Mesenchymal stem cell (in vitro differentiated cells and primary cell): ENCODE measurements at regions not wholly inside any gene's neighbourhood (a gene's known extent, or its start where the extent isn't known, plus 50 kb on each side); places are given as distances from the start of the nearest gene placed in this dataset.
A peak's percentile ranks its signal among the peaks of the same experiment; 100 is the strongest.
"Not testable (repeated sequence)": the region's sequence is repeated elsewhere in the genome, so short reads cannot be mapped to it uniquely, and the experiment has no call there.

Experiments used
- DNase-seq: peaks from one replicate; pipeline ENCODE4 v3.0.0-alpha.2; 2013
- H2AFZ ChIP-seq: one replicate; pipeline ENCODE4 v1.6.1; 2013; ENCODE audit warnings: low read depth, mild to moderate bottlenecking, control low read depth, inconsistent platforms, low read length, moderate library complexity
- H2AK5ac ChIP-seq: 2 replicates; pipeline ENCODE4 v1.6.1; 2013; ENCODE audit warnings: low read length, moderate library complexity, mild to moderate bottlenecking, inconsistent platforms; ENCODE audit not compliant: severe bottlenecking
- H2BK120ac ChIP-seq: one replicate; pipeline ENCODE4 v1.6.1; 2013; ENCODE audit warnings: low read depth, mild to moderate bottlenecking, inconsistent platforms, low read length, moderate library complexity
- H2BK12ac ChIP-seq, 2 experiments: one replicate each; pipeline ENCODE4 v1.6.1; 2013; ENCODE audit warnings: inconsistent platforms in 2 of 2, low read length in 2 of 2, mild to moderate bottlenecking in 2 of 2, moderate library complexity in 2 of 2, control low read depth in 1 of 2
- H2BK15ac ChIP-seq: one replicate; pipeline ENCODE4 v1.6.1; 2013; ENCODE audit warnings: mild to moderate bottlenecking, low read depth, inconsistent platforms; ENCODE audit not compliant: poor library complexity, severe bottlenecking
- H2BK5ac ChIP-seq: 2 replicates; pipeline ENCODE4 v1.6.1; 2013; ENCODE audit warnings: low read depth, mild to moderate bottlenecking, low read length, control low read depth, inconsistent platforms; ENCODE audit not compliant: poor library complexity, severe bottlenecking
- H3K14ac ChIP-seq, 2 experiments: one replicate each; pipeline ENCODE4 v1.6.1; 2013; ENCODE audit warnings: inconsistent platforms in 2 of 2, low read length in 2 of 2, control low read depth in 1 of 2, mild to moderate bottlenecking in 1 of 2, moderate library complexity in 1 of 2
- H3K18ac ChIP-seq, 2 experiments: one replicate each; pipeline ENCODE4 v1.6.1; 2013; ENCODE audit warnings: inconsistent platforms in 2 of 2, low read length in 2 of 2, control low read depth in 1 of 2, low read depth in 1 of 2, mild to moderate bottlenecking in 1 of 2
- H3K23ac ChIP-seq, 2 experiments: one replicate each; pipeline ENCODE4 v1.6.1; 2013; ENCODE audit warnings: inconsistent platforms in 2 of 2, low read length in 2 of 2, mild to moderate bottlenecking in 2 of 2, moderate library complexity in 2 of 2, control low read depth in 1 of 2
- H3K27ac ChIP-seq: 2 replicates; pipeline ENCODE4 v1.5.1; 2013; ENCODE audit warnings: mild to moderate bottlenecking, moderate library complexity, low read length, control low read depth, inconsistent platforms; ENCODE audit not compliant: poor library complexity, severe bottlenecking
- H3K27me3 ChIP-seq, 2 experiments: 2 replicates each; pipeline versions ENCODE4 v1.6.1 to v1.7.0; 2013; ENCODE audit warnings: low read length in 2 of 2, mild to moderate bottlenecking in 2 of 2, moderate library complexity in 2 of 2, control low read depth in 1 of 2, inconsistent platforms in 1 of 2; ENCODE audit not compliant: control insufficient read depth in 1 of 2, insufficient read depth in 1 of 2
- H3K36me3 ChIP-seq, 2 experiments: 2 replicates each; pipeline versions ENCODE4 v1.6.1 to v1.7.0; 2013; ENCODE audit warnings: low read length in 2 of 2, control low read depth in 1 of 2, inconsistent platforms in 1 of 2, low read depth in 1 of 2, mild to moderate bottlenecking in 1 of 2; ENCODE audit not compliant: insufficient read depth in 2 of 2, control insufficient read depth in 1 of 2
- H3K4ac ChIP-seq, 2 experiments: one replicate each; pipeline ENCODE4 v1.6.1; 2013; ENCODE audit warnings: inconsistent platforms in 2 of 2, low read length in 2 of 2, mild to moderate bottlenecking in 2 of 2, moderate library complexity in 2 of 2, control low read depth in 1 of 2, low read depth in 1 of 2
- H3K4me1 ChIP-seq: 2 replicates; pipeline ENCODE4 v1.6.1; 2013; ENCODE audit warnings: low read depth, low read length, control low read depth; ENCODE audit not compliant: control insufficient read depth, insufficient read depth
- H3K4me2 ChIP-seq: 2 replicates; pipeline ENCODE4 v1.6.1; 2013; ENCODE audit warnings: low read length, mild to moderate bottlenecking, inconsistent platforms; ENCODE audit not compliant: poor library complexity, severe bottlenecking
- H3K4me3 ChIP-seq, 2 experiments: 2 replicates each; pipeline versions ENCODE4 v1.5.1 to v1.7.0; 2013; ENCODE audit warnings: low read length in 2 of 2, mild to moderate bottlenecking in 2 of 2, control low read depth in 1 of 2, low read depth in 1 of 2; ENCODE audit not compliant: insufficient read depth in 1 of 2
- H3K79me1 ChIP-seq: replicated peaks from 2 replicates; pipeline ENCODE4 v1.6.1; 2013; ENCODE audit warnings: mild to moderate bottlenecking, control low read depth, low read length, inconsistent platforms; ENCODE audit not compliant: poor library complexity, severe bottlenecking
- H3K9ac ChIP-seq: 2 replicates; pipeline ENCODE4 v1.7.0; 2013; ENCODE audit warnings: mild to moderate bottlenecking, low read length, moderate library complexity
- H3K9me3 ChIP-seq: 2 replicates; pipeline ENCODE4 v1.7.0; 2013; ENCODE audit warnings: mild to moderate bottlenecking, low read length; ENCODE audit not compliant: control insufficient read depth
- H4K8ac ChIP-seq: one replicate; pipeline ENCODE4 v1.6.1; 2013; ENCODE audit warnings: inconsistent platforms, mild to moderate bottlenecking, low read length, moderate library complexity
- H4K91ac ChIP-seq: one replicate; pipeline ENCODE4 v1.6.1; 2013; ENCODE audit warnings: mild to moderate bottlenecking, low read length, inconsistent platforms
- WGBS: methylation state at CpG from one replicate; pipeline ENCODE4 v1.1.7; 2013; ENCODE audit warnings: mixed read lengths; 5-methylcytosine and 5-hydroxymethylcytosine counted together

GRCh38 chr1:117314951-117315350 is 52.3 kb upstream of the MAN1A2 start:
- H2BK120ac ChIP-seq, H3K27me3 ChIP-seq, H2BK15ac ChIP-seq, H3K4me2 ChIP-seq, H2AK5ac ChIP-seq, DNase-seq, H3K79me1 ChIP-seq, H2AFZ ChIP-seq, H2BK12ac ChIP-seq, H3K4me1 ChIP-seq, H3K23ac ChIP-seq, H3K9ac ChIP-seq, H4K91ac ChIP-seq, H3K14ac ChIP-seq, H2BK5ac ChIP-seq, H4K8ac ChIP-seq, H3K9me3 ChIP-seq, H3K4ac ChIP-seq, H3K27ac ChIP-seq, H3K18ac ChIP-seq, H3K4me3 ChIP-seq, H3K36me3 ChIP-seq: not testable (repeated sequence)
- WGBS = 100% methylated on average over 2 of the region's 2 CpGs

GRCh38 chr1:117313555-117313954 is 53.7 kb upstream of the MAN1A2 start:
- Histone ChIP-seq H3K4ac (no peak overlapping the region), H2AFZ (no peak overlapping the region), H3K4me3 (no peak overlapping the region), H3K27ac (no peak overlapping the region), H3K4me2 (no peak overlapping the region), H2BK120ac (no peak overlapping the region), H3K79me1 (no peaks in the 10 kb centered on the region), H3K18ac (no peak overlapping the region), H3K4me1 (no peaks in the 10 kb centered on the region), H3K36me3 (no peaks in the 10 kb centered on the region), H2AK5ac (no peak overlapping the region), H2BK12ac (no peak overlapping the region), H3K23ac (no peak overlapping the region), H4K8ac (no peak overlapping the region), H3K9me3 (no peaks in the 10 kb centered on the region), H3K27me3 (no peaks in the 10 kb centered on the region), H3K9ac (no peak overlapping the region), H4K91ac (no peak overlapping the region), H2BK15ac (no peak overlapping the region), H2BK5ac (no peak overlapping the region), H3K14ac (no peak overlapping the region)
- WGBS = 78% methylated on average over 3 of the region's 3 CpGs
- no peak for DNase-seq

GRCh38 chr1:117312453-117313138 is 54.7 kb upstream of the MAN1A2 start:
- Histone ChIP-seq H3K4me2 (no peak overlapping the region), H3K4me3 (no peak overlapping the region), H2BK15ac (no peak overlapping the region), H3K4me1 (no peaks in the 10 kb centered on the region), H2AFZ (no peak overlapping the region), H2BK5ac (no peak overlapping the region), H4K8ac (no peak overlapping the region), H3K27me3 (no peaks in the 10 kb centered on the region), H3K9ac (no peak overlapping the region), H4K91ac (no peak overlapping the region), H3K4ac (no peak overlapping the region), H3K23ac (no peak overlapping the region), H2AK5ac (no peak overlapping the region), H2BK120ac (no peak overlapping the region), H3K79me1 (no peaks in the 10 kb centered on the region), H3K27ac (no peak overlapping the region), H3K9me3 (no peaks in the 10 kb centered on the region), H2BK12ac (no peak overlapping the region), H3K36me3 (no peaks in the 10 kb centered on the region), H3K18ac (no peak overlapping the region), H3K14ac (no peak overlapping the region)
- WGBS = 85% methylated on average over 3 of the region's 4 CpGs
- peak; percentile 52 for DNase-seq

GRCh38 chr1:117308311-117308916 is 58.8 kb upstream of the MAN1A2 start:
- H3K27ac ChIP-seq = no peak overlapping the region
- no peak overlapping the region for H3K4ac ChIP-seq
- no peak overlapping the region for H3K4me2 ChIP-seq
- H3K27me3 ChIP-seq = no peaks in the 10 kb centered on the region
- no peak overlapping the region for H2BK15ac ChIP-seq
- no peaks in the 10 kb centered on the region for H3K4me1 ChIP-seq
- no peak overlapping the region for H3K9ac ChIP-seq
- no peak overlapping the region for H2BK5ac ChIP-seq
- DNase-seq = no peak
- no peaks in the 10 kb centered on the region for H3K36me3 ChIP-seq
- no peaks in the 10 kb centered on the region for H3K9me3 ChIP-seq
- no peak overlapping the region for H2BK120ac ChIP-seq
- H3K4me3 ChIP-seq = no peak overlapping the region
- H3K23ac ChIP-seq = no peak overlapping the region
- H4K91ac ChIP-seq = no peak overlapping the region
- no peak overlapping the region for H2AK5ac ChIP-seq
- H2BK12ac ChIP-seq = no peak overlapping the region
- WGBS = 76% methylated on average over 3 of the region's 3 CpGs
- H2AFZ ChIP-seq = no peak overlapping the region
- H3K79me1 ChIP-seq = no peaks in the 10 kb centered on the region
- H3K14ac ChIP-seq = no peak overlapping the region
- H4K8ac ChIP-seq = no peak overlapping the region
- no peak overlapping the region for H3K18ac ChIP-seq
